ENCODE measurements at regions not wholly inside any gene's neighbourhood (a gene's known extent, or its start where the extent isn't known, plus 50 kb on each side); places are given as distances from the start of the nearest gene placed in this dataset.

- TF ChIP-seq CTCF (IDR thresholded peaks at IDR 0.05): no peak
- TF ChIP-seq POLR2A (IDR thresholded peaks at IDR 0.05): no peak
Observed at GRCh38 chr5:43837091-43837490, 234.1 kb downstream of the NNT start.

Measured in testis (tissue), 2 donors.